Fibroblast of pulmonary artery (primary cell): ENCODE measurements at regions not wholly inside any gene's neighbourhood (a gene's known extent, or its start where the extent isn't known, plus 50 kb on each side); places are given as distances from the start of the nearest gene placed in this dataset.

Experiments used
- DNase-seq: peaks from one replicate; pipeline ENCODE4 v3.0.0-alpha.2; 2010; ENCODE audit warnings: low read depth
- H3K4me3 ChIP-seq: replicated peaks from 2 replicates; pipeline ENCODE4 v1.5.1; 2011; ENCODE audit warnings: low read depth, mild to moderate bottlenecking, control low read depth, low read length, moderate library complexity
- TF ChIP-seq, protein P1 (sequence below): IDR thresholded peaks from 2 replicates; pipeline ENCODE4 v1.5.1; 2011; ENCODE audit warnings: mild to moderate bottlenecking, control low read depth, low read length, inconsistent platforms; ENCODE audit errors: missing control alignments

DNA sequence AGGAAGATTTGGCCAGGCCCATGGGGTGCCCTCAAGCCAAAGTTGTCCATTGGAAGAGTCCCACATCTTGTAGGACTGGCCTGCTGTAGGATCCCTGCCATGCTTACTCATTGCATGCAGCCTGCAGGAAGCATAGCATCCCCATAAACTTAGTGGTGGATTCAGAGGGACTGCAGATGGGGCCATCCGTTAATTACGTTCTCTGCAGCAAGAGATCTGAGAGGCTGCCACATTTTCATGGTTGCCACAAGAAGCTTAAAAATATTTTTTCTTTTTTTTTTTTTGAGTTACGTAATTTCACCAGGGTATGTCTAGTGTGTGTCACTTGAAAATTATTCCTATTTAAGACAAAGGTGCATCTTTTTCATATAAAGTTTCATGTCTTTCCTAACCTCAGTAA is 329.7 kb upstream of the USP24 start:
- TF ChIP-seq, protein P1, sequence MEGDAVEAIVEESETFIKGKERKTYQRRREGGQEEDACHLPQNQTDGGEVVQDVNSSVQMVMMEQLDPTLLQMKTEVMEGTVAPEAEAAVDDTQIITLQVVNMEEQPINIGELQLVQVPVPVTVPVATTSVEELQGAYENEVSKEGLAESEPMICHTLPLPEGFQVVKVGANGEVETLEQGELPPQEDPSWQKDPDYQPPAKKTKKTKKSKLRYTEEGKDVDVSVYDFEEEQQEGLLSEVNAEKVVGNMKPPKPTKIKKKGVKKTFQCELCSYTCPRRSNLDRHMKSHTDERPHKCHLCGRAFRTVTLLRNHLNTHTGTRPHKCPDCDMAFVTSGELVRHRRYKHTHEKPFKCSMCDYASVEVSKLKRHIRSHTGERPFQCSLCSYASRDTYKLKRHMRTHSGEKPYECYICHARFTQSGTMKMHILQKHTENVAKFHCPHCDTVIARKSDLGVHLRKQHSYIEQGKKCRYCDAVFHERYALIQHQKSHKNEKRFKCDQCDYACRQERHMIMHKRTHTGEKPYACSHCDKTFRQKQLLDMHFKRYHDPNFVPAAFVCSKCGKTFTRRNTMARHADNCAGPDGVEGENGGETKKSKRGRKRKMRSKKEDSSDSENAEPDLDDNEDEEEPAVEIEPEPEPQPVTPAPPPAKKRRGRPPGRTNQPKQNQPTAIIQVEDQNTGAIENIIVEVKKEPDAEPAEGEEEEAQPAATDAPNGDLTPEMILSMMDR: no peak
- no peak for DNase-seq
- H3K4me3 ChIP-seq: no peak overlapping the region

DNA sequence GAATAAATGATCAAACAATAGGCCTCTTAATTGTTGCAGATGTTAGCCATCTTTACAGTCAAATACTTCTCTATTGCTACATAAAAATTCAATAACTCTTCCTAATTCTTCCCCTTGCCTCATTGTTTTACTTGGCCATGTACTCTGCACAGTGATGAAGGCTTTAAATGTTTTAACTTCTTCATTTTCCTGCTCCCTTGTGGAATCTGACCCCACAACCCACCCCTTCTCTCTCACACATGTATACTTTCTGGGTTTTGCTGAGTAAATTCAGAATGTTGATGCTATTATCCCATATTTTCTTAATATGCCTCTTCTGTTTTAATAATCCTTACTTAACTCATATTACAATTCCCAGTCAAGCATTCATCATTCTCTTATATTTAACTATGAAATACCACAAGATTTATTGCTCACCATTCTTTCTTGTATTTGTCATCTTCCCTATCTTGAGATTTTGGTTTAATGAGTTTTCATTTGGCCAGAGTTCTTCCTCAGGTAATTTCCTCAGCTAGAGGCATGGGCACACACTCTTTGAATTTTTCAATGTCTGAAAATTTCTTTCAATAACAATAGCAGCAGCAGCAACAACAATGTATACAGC is 327.8 kb upstream of the USP24 start:
- peak; percentile 20 for DNase-seq
- no peak overlapping the region for H3K4me3 ChIP-seq
- TF ChIP-seq, protein P1: no peak

DNA sequence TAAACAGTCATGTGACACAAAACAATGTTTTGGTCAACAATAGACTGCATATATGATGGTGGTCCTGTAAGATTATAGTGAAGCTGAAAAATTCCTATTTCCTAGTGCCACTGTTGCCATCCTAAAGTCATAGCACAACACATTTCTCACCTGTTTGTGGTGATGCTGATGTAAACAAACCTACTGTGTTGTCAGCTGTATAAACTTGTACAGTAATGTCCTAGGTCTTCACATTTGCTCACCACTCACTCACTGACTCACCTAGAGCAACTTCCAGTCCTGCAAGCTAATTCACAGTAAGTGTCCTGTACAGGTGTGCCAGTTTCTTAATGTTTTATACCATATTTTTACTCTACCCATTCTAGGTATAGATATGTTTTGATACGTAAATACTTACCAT is 326.1 kb upstream of the USP24 start:
- no peak overlapping the region for H3K4me3 ChIP-seq
- DNase-seq: no peak
- TF ChIP-seq, protein P1: no peak

DNA sequence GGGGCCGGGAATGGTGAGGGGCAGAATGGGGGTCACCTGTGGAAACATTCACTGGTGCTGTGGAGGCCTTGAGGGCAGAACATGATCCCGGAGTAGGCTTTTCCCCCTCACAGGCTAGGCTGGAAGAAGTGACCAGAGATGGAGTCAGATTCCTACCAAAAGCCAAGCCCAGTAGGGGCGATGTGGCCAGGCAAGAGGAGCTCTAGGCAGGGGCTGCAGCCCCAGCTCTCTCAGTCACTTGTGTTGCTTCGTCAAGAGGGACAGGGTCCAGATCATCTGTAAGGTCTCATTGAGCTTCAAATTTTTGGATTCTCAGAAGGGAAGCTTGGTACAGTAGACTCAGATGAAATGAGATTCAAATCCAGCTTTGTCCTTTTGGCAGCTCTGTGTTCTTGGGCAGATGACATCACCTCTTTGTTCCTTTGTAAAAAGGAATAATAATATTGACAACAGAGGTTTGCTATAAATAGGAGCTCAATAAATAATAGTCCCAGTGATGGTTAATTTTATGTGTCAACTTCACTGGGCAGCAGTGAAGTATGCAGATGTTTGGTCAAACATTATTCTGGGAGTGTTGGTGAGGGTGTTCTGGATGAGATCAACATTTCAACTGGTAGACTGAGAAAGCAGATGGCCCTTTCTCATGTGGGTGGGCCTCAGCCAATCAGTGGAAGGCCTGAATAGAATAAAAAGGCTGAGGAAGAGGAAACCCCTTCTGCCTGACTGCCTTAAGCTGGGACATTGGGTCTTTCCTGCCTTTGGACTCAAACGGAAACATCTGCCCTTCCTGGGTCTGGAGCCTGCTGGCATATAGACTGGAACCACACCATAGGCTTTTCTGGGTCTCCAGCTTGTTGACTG is 324.7 kb upstream of the USP24 start:
- DNase-seq: no peak
- TF ChIP-seq, protein P1: no peak
- H3K4me3 ChIP-seq: no peak overlapping the region

DNA sequence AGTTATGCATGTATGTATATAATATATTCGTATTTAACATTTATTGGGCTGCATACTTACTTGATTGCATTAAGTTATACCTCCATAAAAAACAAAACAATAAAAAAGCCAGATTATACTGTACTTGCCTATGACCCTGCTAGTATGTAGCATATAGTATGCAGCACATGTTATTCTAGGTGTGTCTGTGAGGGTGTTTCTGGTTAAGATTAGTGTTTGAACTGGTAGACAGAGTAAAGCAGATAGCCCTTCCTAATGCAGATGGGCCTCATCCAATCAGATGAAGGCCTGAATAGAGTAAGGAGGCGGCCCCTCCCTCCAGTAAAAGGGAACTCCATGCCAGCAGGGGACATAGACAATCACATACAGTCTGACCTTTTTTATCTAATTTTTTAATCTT is 323.3 kb upstream of the USP24 start:
- TF ChIP-seq, protein P1: no peak
- no peak for DNase-seq
- no peak overlapping the region for H3K4me3 ChIP-seq

DNA sequence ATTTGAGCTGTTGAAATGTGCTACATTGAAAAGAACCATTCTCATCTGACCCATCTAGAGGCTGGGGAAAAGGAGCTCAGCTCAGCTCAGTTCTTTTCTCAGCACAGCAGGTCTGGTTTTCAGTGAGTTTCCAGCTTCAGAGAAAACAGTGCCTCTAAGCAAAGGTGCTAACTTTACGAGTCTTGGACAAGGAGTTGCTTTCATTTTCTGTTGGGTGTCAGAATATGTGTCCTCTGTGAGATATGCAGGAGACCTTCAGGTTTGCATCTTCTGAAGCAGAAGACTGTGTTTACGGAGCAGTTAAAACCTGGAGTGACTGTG is 321.3 kb upstream of the USP24 start:
- DNase-seq: no peak
- TF ChIP-seq, protein P1: no peak
- no peak overlapping the region for H3K4me3 ChIP-seq
